Daoy (cell line): ENCODE measurements at regions not wholly inside any gene's neighbourhood (a gene's known extent, or its start where the extent isn't known, plus 50 kb on each side); places are given as distances from the start of the nearest gene placed in this dataset.
"Not testable (repeated sequence)": the region's sequence is repeated elsewhere in the genome, so short reads cannot be mapped to it uniquely, and the experiment has no call there.

Source experiments
- DNase-seq: peaks from one replicate; pipeline ENCODE4 v3.0.0-alpha.2; 2015; ENCODE audit warnings: low read depth

GRCh38 chr5:41995193-41995592, 70.1 kb downstream of the FBXO4 start:
- DNase-seq = no peak

GRCh38 chr5:42001673-42002072, 76.6 kb downstream of the FBXO4 start:
- DNase-seq = no peak

- not testable (repeated sequence) for DNase-seq
These were observed 78.8 kb downstream of the FBXO4 start for GRCh38 chr5:42003852-42004251.

- DNase-seq = no peak
These were observed 80.6 kb downstream of the FBXO4 start for GRCh38 chr5:42005561-42006153.

GRCh38 chr5:42013561-42013960, 88.5 kb downstream of the FBXO4 start:
- no peak for DNase-seq

GRCh38 chr5:42015254-42015653, 90.2 kb downstream of the FBXO4 start:
- DNase-seq = no peak

GRCh38 chr5:42015681-42016080, 90.6 kb downstream of the FBXO4 start:
- no peak for DNase-seq

GRCh38 chr5:42020788-42021530, 95.9 kb downstream of the FBXO4 start:
- DNase-seq = no peak

- DNase-seq = no peak
These were observed 96.8 kb downstream of the FBXO4 start for GRCh38 chr5:42021923-42022322.

- no peak for DNase-seq
These were observed 97.4 kb downstream of the FBXO4 start for GRCh38 chr5:42022383-42022972.

- DNase-seq = no peak
These were observed 101.4 kb downstream of the FBXO4 start for GRCh38 chr5:42026446-42026845.

GRCh38 chr5:42032137-42032536, 107.1 kb downstream of the FBXO4 start:
- no peak for DNase-seq

- DNase-seq = no peak
These were observed 110.4 kb downstream of the FBXO4 start for GRCh38 chr5:42035526-42035925.

GRCh38 chr5:42036379-42036778, 111.3 kb downstream of the FBXO4 start:
- DNase-seq = no peak

- DNase-seq = no peak
These were observed 112.4 kb downstream of the FBXO4 start for GRCh38 chr5:42037379-42037932.

- DNase-seq = no peak
These were observed 118.3 kb downstream of the FBXO4 start for GRCh38 chr5:42043400-42043799.

GRCh38 chr5:42057254-42057690, 132.2 kb downstream of the FBXO4 start:
- peak; percentile 20 for DNase-seq

- no peak for DNase-seq
These were observed 134.2 kb downstream of the FBXO4 start for GRCh38 chr5:42059291-42059690.

GRCh38 chr5:42059778-42060464, 134.8 kb downstream of the FBXO4 start:
- DNase-seq = no peak

GRCh38 chr5:42061121-42061520, 136.0 kb downstream of the FBXO4 start:
- no peak for DNase-seq

GRCh38 chr5:42064821-42065220, 139.7 kb downstream of the FBXO4 start:
- DNase-seq = no peak

GRCh38 chr5:42066131-42066530, 141.1 kb downstream of the FBXO4 start:
- DNase-seq = no peak
